Ascending aorta (tissue), 2 donors: ENCODE measurements at regions not wholly inside any gene's neighbourhood (a gene's known extent, or its start where the extent isn't known, plus 50 kb on each side); places are given as distances from the start of the nearest gene placed in this dataset.

ENCODE experiments used
- DNase-seq, 2 donors: peaks; one replicate each; pipeline ENCODE4 v3.0.0-alpha.2; 2019; ENCODE audit warnings: low spot score in 2 of 2
- H3K27ac ChIP-seq, 2 donors: fragments of 200-600 bp; sonication (generic); one replicate each; pipeline ENCODE4 v1.5.1; 2016 to 2017; ENCODE audit warnings: mild to moderate bottlenecking in 1 of 2
- H3K27me3 ChIP-seq: fragments of 200-600 bp; sonication (generic); one replicate; pipeline ENCODE4 v1.5.1; 2017
- H3K36me3 ChIP-seq, 2 donors: fragments of 200-600 bp; sonication (generic); one replicate each; pipeline ENCODE4 v1.5.1; 2016
- H3K4me1 ChIP-seq, 2 donors: fragments of 200-600 bp; sonication (generic); one replicate each; pipeline ENCODE4 v1.5.1; 2016 to 2017; ENCODE audit warnings: mild to moderate bottlenecking in 1 of 2
- H3K4me3 ChIP-seq, 2 donors: fragments of 200-600 bp; sonication (generic); one replicate each; pipeline ENCODE4 v1.5.1; 2016 to 2017; ENCODE audit warnings: mild to moderate bottlenecking in 1 of 2
- H3K9me3 ChIP-seq, 2 donors: fragments of 200-600 bp; sonication (generic); one replicate each; pipeline ENCODE4 v1.5.1; 2016
- CTCF ChIP-seq, 3 experiments: fragments of 200-600 bp in 2 of 3; fragments of 450-650 bp in 1 of 3; sonication (generic) in 2 of 3; IDR thresholded peaks; one replicate each; pipeline ENCODE4 v1.5.1; 2016 to 2019; ENCODE audit warnings: antibody characterized with exemption in 3 of 3, mild to moderate bottlenecking in 1 of 3, moderate library complexity in 1 of 3
- intact Hi-C: fragments of 100-400 bp; cut with DNase I; formaldehyde crosslinking; loops from one replicate; pipeline ENCODE4 v1.15.1; 2023

GRCh38 chr12:39065455-39065854 is 160.1 kb upstream of the CPNE8 start:
- Histone ChIP-seq H3K36me3 (no peaks in the 10 kb centered on the region), H3K9me3 (no peaks in the 10 kb centered on the region), H3K27me3 (no peaks in the 10 kb centered on the region), H3K27ac (no peak overlapping the region), H3K4me3 (no peak overlapping the region), H3K4me1 (no peaks in the 10 kb centered on the region)
- no peak for DNase-seq
- intact Hi-C loops: no loop called here
- no peak for TF ChIP-seq CTCF (IDR thresholded peaks at IDR 0.05)

GRCh38 chr12:39064708-39065107 is 159.3 kb upstream of the CPNE8 start:
- no peak for DNase-seq
- no peak for TF ChIP-seq CTCF (IDR thresholded peaks at IDR 0.05)
- no peak overlapping the region for H3K4me3 ChIP-seq
- H3K4me1 ChIP-seq: no peaks in the 10 kb centered on the region
- H3K27me3 ChIP-seq: no peaks in the 10 kb centered on the region
- intact Hi-C loops: no loop called here
- H3K27ac ChIP-seq: no peak overlapping the region
- no peaks in the 10 kb centered on the region for H3K36me3 ChIP-seq
- no peaks in the 10 kb centered on the region for H3K9me3 ChIP-seq

DNA sequence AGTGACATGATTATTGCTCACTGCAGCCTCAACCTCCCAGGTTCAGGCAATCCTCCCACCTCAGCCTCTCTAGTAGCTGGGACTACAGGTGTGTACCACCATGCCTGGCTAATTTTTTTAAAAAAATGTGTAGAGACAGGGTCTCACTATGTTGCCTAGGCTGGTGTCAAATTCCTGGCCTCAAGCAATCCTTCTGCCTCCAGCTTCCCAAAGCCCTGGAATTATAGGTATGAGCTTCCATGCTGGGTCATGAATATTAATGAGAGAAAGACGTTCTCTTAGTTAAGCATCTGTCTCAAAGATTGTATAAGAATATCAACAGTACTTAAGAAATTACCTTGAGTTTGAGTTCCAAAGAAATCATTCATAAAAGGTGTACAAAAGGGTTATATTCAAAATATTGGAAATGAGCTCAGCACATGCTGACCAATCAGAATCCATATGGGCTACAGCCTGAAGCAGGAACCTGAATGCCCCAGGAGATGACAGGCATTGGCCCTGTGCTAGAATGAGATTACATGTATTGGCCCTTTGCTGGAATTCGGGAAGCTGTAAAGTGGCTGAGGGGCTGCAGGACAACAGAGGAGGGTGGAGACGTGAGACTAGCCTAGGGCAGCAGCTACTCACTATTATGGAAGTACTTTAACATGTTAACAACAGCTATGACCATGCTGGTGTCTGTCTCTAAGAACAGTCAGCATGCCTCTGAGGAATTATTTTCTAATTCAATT is 157.0 kb upstream of the CPNE8 start:
- Histone ChIP-seq H3K9me3 (no peaks in the 10 kb centered on the region), H3K4me3 (no peak overlapping the region), H3K36me3 (no peaks in the 10 kb centered on the region), H3K4me1 (no peaks in the 10 kb centered on the region), H3K27ac (no peak overlapping the region), H3K27me3 (no peaks in the 10 kb centered on the region)
- no peak for DNase-seq
- TF ChIP-seq CTCF (IDR thresholded peaks at IDR 0.05): no peak
- intact Hi-C loops: no loop called here

GRCh38 chr12:39061576-39061975 is 156.2 kb upstream of the CPNE8 start:
- DNase-seq: no peak
- no peak overlapping the region for H3K27ac ChIP-seq
- no peak for TF ChIP-seq CTCF (IDR thresholded peaks at IDR 0.05)
- H3K27me3 ChIP-seq: no peaks in the 10 kb centered on the region
- no peaks in the 10 kb centered on the region for H3K9me3 ChIP-seq
- H3K4me1 ChIP-seq: no peaks in the 10 kb centered on the region
- no peaks in the 10 kb centered on the region for H3K36me3 ChIP-seq
- no peak overlapping the region for H3K4me3 ChIP-seq
- intact Hi-C loops: no loop called here

- no peaks in the 10 kb centered on the region for H3K36me3 ChIP-seq
- no peak overlapping the region for H3K27ac ChIP-seq
- no peak for TF ChIP-seq CTCF (IDR thresholded peaks at IDR 0.05)
- no peaks in the 10 kb centered on the region for H3K9me3 ChIP-seq
- intact Hi-C loops: no loop called here
- H3K4me3 ChIP-seq: no peak overlapping the region
- no peak for DNase-seq
- no peaks in the 10 kb centered on the region for H3K27me3 ChIP-seq
- no peaks in the 10 kb centered on the region for H3K4me1 ChIP-seq
Observed at GRCh38 chr12:39048395-39048794, 143.0 kb upstream of the CPNE8 start.
